ENCODE measurements at regions not wholly inside any gene's neighbourhood (a gene's known extent, or its start where the extent isn't known, plus 50 kb on each side); places are given as distances from the start of the nearest gene placed in this dataset.

GRCh38 chr16:79810449-79811189, 210.1 kb upstream of the MAF start:
- H3K9ac ChIP-seq (ENCODE audit: low read depth, low read length, poor library complexity, severe bottlenecking) = no peak overlapping the region
- H3K9me3 ChIP-seq (ENCODE audit: insufficient read depth, low read depth, low read length) = no peaks in the 10 kb centered on the region
- no peaks in the 10 kb centered on the region for H4K20me1 ChIP-seq (ENCODE audit: insufficient read depth, low read length, poor library complexity, severe bottlenecking)
- H3K4me2 ChIP-seq (ENCODE audit: low read depth, low read length, poor library complexity, severe bottlenecking) = no peak overlapping the region
- H3K9me2 ChIP-seq (replicated peaks; ENCODE audit: low read depth, low read length) = no peaks in the 10 kb centered on the region
- no peaks in the 10 kb centered on the region for H3K27me3 ChIP-seq (ENCODE audit: insufficient read depth, low read length, poor library complexity, severe bottlenecking)
- H3K79me2 ChIP-seq (ENCODE audit: insufficient read depth, low read length) = no peaks in the 10 kb centered on the region
- no peaks in the 10 kb centered on the region for H3K4me1 ChIP-seq (ENCODE audit: insufficient read depth, low read length, poor library complexity, severe bottlenecking)
- H3F3A ChIP-seq (ENCODE audit: low read depth) = no peaks in the 10 kb centered on the region
- H3K36me3 ChIP-seq (ENCODE audit: insufficient read depth, low read length) = no peaks in the 10 kb centered on the region
- no peak overlapping the region for H2AFZ ChIP-seq (ENCODE audit: low read length)
- no peak overlapping the region for H3K4me3 ChIP-seq (ENCODE audit: low read length, poor library complexity, severe bottlenecking)
- TF ChIP-seq, protein P1, sequence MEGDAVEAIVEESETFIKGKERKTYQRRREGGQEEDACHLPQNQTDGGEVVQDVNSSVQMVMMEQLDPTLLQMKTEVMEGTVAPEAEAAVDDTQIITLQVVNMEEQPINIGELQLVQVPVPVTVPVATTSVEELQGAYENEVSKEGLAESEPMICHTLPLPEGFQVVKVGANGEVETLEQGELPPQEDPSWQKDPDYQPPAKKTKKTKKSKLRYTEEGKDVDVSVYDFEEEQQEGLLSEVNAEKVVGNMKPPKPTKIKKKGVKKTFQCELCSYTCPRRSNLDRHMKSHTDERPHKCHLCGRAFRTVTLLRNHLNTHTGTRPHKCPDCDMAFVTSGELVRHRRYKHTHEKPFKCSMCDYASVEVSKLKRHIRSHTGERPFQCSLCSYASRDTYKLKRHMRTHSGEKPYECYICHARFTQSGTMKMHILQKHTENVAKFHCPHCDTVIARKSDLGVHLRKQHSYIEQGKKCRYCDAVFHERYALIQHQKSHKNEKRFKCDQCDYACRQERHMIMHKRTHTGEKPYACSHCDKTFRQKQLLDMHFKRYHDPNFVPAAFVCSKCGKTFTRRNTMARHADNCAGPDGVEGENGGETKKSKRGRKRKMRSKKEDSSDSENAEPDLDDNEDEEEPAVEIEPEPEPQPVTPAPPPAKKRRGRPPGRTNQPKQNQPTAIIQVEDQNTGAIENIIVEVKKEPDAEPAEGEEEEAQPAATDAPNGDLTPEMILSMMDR (conservative IDR thresholded peaks at IDR 0.05; ENCODE audit: low read length) = no peak
- TF ChIP-seq EZH2phosphoT487 (IDR thresholded peaks at IDR 0.05; ENCODE audit: borderline replicate concordance) = no peak

DNA sequence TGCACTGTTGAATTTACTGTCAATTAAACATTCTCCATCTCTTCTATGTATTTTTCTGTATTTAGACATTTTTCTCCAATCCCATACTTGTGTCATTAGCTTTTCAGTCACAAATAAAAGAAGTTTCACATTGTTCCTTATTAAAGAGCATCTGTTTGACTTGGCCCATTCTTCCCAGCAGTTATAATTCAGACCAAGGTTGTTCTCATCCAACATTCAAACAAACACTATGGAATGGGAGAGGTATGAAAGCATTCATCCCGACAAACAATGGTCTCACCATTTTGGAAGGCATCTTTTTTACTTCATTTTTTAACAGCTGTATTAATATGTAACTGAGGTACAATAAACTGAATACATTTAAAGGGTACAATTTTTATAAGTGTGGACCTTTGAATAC, 208.8 kb upstream of the MAF start:
- H3K27me3 ChIP-seq (ENCODE audit: insufficient read depth, low read length, poor library complexity, severe bottlenecking) = no peaks in the 10 kb centered on the region
- no peak overlapping the region for H2AFZ ChIP-seq (ENCODE audit: low read length)
- no peaks in the 10 kb centered on the region for H3K36me3 ChIP-seq (ENCODE audit: insufficient read depth, low read length)
- no peaks in the 10 kb centered on the region for H3K9me3 ChIP-seq (ENCODE audit: insufficient read depth, low read depth, low read length)
- H3F3A ChIP-seq (ENCODE audit: low read depth) = no peaks in the 10 kb centered on the region
- H3K9ac ChIP-seq (ENCODE audit: low read depth, low read length, poor library complexity, severe bottlenecking) = no peak overlapping the region
- TF ChIP-seq EZH2phosphoT487 (IDR thresholded peaks at IDR 0.05; ENCODE audit: borderline replicate concordance) = no peak
- TF ChIP-seq, protein P1 (conservative IDR thresholded peaks at IDR 0.05; ENCODE audit: low read length) = no peak
- H3K9me2 ChIP-seq (replicated peaks; ENCODE audit: low read depth, low read length) = no peaks in the 10 kb centered on the region
- no peak overlapping the region for H3K4me3 ChIP-seq (ENCODE audit: low read length, poor library complexity, severe bottlenecking)
- H4K20me1 ChIP-seq (ENCODE audit: insufficient read depth, low read length, poor library complexity, severe bottlenecking) = no peaks in the 10 kb centered on the region
- no peaks in the 10 kb centered on the region for H3K4me1 ChIP-seq (ENCODE audit: insufficient read depth, low read length, poor library complexity, severe bottlenecking)
- no peak overlapping the region for H3K4me2 ChIP-seq (ENCODE audit: low read depth, low read length, poor library complexity, severe bottlenecking)
- H3K79me2 ChIP-seq (ENCODE audit: insufficient read depth, low read length) = no peaks in the 10 kb centered on the region

GRCh38 chr16:79808731-79809130, 208.2 kb upstream of the MAF start:
- Histone ChIP-seq H3K4me1 (ENCODE audit: insufficient read depth, low read length, poor library complexity, severe bottlenecking) (no peaks in the 10 kb centered on the region), H3F3A (ENCODE audit: low read depth) (no peaks in the 10 kb centered on the region), H3K9me3 (ENCODE audit: insufficient read depth, low read depth, low read length) (no peaks in the 10 kb centered on the region), H4K20me1 (ENCODE audit: insufficient read depth, low read length, poor library complexity, severe bottlenecking) (no peaks in the 10 kb centered on the region), H3K9ac (ENCODE audit: low read depth, low read length, poor library complexity, severe bottlenecking) (no peak overlapping the region), H3K9me2 (replicated peaks; ENCODE audit: low read depth, low read length) (no peaks in the 10 kb centered on the region), H3K79me2 (ENCODE audit: insufficient read depth, low read length) (no peaks in the 10 kb centered on the region), H3K4me2 (ENCODE audit: low read depth, low read length, poor library complexity, severe bottlenecking) (no peak overlapping the region), H3K36me3 (ENCODE audit: insufficient read depth, low read length) (no peaks in the 10 kb centered on the region), H3K4me3 (ENCODE audit: low read length, poor library complexity, severe bottlenecking) (no peak overlapping the region), H3K27me3 (ENCODE audit: insufficient read depth, low read length, poor library complexity, severe bottlenecking) (no peaks in the 10 kb centered on the region), H2AFZ (ENCODE audit: low read length) (no peak overlapping the region)
- TF ChIP-seq EZH2phosphoT487 (IDR thresholded peaks at IDR 0.05; ENCODE audit: borderline replicate concordance) = no peak
- TF ChIP-seq, protein P1 (conservative IDR thresholded peaks at IDR 0.05; ENCODE audit: low read length) = no peak
